ENCODE measurements at regions not wholly inside any gene's neighbourhood (a gene's known extent, or its start where the extent isn't known, plus 50 kb on each side); places are given as distances from the start of the nearest gene placed in this dataset.

GRCh38 chr2:217016796-217017419 lies 157.0 kb upstream of the TNP1 start:
- no peak for DNase-seq
- Mint-ChIP-seq H3K27me3 (peaks cover 26% of the 10 kb centered on the region), H3K27ac (no peak overlapping the region), H3K9me3 (ENCODE audit: low read depth) (no peaks in the 10 kb centered on the region), H3K4me3 (no peak overlapping the region), H3K36me3 (ENCODE audit: low read depth) (no peaks in the 10 kb centered on the region), H3K4me1 (peaks cover 4% of the 10 kb centered on the region)
- peak; percentile 23 for ATAC-seq
- intact Hi-C loops (cut with DNase I, micrococcal nuclease) = no loop called here
- CTCF ChIA-PET = no interaction called here
- POLR2A ChIA-PET = no interaction called here

DNA sequence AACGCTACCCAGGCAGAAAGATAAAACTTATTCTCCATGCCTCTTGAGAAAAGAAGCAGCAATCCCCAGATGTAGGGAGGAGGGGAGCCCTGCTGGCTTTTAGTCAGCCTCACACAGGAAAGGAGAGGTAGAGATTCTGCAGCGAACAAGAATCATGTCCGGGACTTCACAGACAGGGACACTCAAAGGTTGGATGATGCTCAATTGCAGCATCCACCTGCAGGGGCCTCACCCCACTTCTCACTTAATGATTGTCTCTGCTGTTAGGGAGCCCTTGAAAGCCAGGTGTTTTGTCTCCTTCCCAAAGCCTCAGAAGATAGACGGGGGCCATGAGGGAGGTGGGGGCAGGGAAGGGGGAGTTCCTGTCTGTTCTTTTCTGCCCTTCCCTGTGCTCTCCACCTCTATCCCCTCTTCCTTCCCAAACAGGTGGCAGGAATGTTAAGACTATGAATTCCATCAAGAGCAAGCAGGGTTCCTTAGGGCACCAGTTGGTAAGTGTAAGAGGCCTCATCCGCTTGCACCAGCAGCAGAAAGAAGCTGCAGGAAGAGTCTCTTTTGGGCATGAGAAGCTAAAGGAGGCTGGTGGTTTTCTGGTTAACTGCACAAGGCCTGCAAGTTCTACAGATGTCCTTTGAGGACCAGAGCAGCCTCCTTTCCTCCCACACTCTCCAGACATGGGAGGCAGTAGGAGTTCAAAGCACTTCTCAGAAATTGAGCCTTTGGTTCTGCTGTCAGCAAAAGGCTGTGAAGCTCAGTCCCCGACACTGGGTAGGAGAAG lies 154.7 kb upstream of the TNP1 start:
- CTCF ChIA-PET = interaction anchor here (0.7 kb wide), 1 partner anchor 238 kb away, joined by 3 read pairs; no protein-coding TSS in a partner anchor
- POLR2A ChIA-PET = no interaction called here
- no peaks in the 10 kb centered on the region for H3K9me3 Mint-ChIP-seq (ENCODE audit: low read depth)
- H3K4me1 Mint-ChIP-seq = peaks cover 4% of the 10 kb centered on the region
- DNase-seq = no peak
- H3K27ac Mint-ChIP-seq = no peak overlapping the region
- intact Hi-C loops (cut with DNase I, micrococcal nuclease) = no loop called here
- no peak for ATAC-seq
- H3K36me3 Mint-ChIP-seq (ENCODE audit: low read depth) = no peaks in the 10 kb centered on the region
- H3K27me3 Mint-ChIP-seq = peaks cover 28% of the 10 kb centered on the region
- no peak overlapping the region for H3K4me3 Mint-ChIP-seq

DNA sequence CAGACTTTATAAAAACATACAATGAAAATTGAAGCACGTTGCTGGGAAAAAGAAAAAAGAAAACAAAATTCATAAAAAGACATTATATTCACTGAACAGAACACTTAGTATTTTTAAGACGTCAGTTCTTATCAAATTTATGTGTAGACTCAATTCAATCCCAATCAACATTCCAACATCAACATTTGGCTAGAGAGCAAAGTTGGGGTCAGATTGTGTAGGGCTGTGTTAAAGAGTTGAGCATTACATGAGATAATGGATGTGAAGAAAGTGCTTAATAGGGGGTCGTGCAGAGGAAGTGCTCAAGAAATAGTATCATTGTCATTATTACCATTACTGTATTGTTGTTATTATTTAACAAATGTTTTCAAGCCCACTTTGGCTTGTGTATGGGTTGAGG lies 154.1 kb upstream of the TNP1 start:
- intact Hi-C loops (cut with DNase I, micrococcal nuclease) = no loop called here
- no peaks in the 10 kb centered on the region for H3K36me3 Mint-ChIP-seq (ENCODE audit: low read depth)
- H3K4me3 Mint-ChIP-seq = no peak overlapping the region
- DNase-seq (no peak), ATAC-seq (no peak)
- no peak overlapping the region for H3K27ac Mint-ChIP-seq
- CTCF ChIA-PET = no interaction called here
- peaks cover 28% of the 10 kb centered on the region for H3K27me3 Mint-ChIP-seq
- no peaks in the 10 kb centered on the region for H3K9me3 Mint-ChIP-seq (ENCODE audit: low read depth)
- POLR2A ChIA-PET = no interaction called here
- H3K4me1 Mint-ChIP-seq = peaks cover 4% of the 10 kb centered on the region

DNA sequence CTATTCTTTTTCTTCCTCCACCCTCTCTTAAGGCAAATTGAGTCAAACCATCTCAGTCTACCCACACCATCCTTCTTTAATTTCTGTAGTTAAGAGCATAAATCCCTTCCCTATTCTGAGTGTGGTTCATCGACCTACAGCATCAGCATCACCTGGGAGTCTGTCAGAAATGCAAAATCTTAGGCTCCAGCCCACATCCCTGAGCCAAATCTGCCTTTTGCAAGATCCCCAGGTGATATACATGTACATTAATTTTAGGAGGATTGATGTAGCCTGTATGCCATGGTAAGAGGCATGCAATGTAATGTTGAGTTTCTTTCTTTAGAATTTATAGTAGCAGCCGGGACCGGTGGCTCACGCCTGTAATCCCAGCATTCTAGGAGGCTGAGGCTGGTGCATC lies 151.7 kb upstream of the TNP1 start:
- Mint-ChIP-seq H3K27me3 (peaks cover 24% of the 10 kb centered on the region), H3K4me1 (peaks cover 4% of the 10 kb centered on the region), H3K9me3 (ENCODE audit: low read depth) (no peaks in the 10 kb centered on the region), H3K27ac (no peak overlapping the region), H3K36me3 (ENCODE audit: low read depth) (no peaks in the 10 kb centered on the region), H3K4me3 (no peak overlapping the region)
- CTCF ChIA-PET = interaction anchor here (0.6 kb wide), 1 partner anchor 373 kb away, joined by 3 read pairs; no protein-coding TSS in a partner anchor
- intact Hi-C loops (cut with DNase I, micrococcal nuclease) = no loop called here
- POLR2A ChIA-PET = no interaction called here
- DNase-seq = no peak
- ATAC-seq = no peak

DNA sequence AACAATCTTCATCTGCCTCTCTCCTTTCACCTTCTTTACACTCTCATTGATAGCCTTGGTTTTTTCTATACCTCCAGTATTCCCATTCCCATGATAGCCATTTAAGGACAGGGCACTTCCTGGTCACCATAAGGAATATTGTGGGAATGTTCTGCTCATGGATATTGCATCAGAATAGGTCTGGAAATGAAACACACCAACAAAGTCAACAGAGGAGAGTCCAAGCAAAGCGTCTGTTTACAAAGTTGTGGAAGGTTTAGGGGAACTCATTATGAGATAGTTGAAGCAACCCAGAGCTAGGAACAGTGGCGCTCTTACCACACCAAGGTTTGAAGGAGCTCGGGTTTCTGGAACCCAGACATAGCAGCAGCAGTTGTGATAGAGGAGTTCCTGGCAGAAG lies 150.3 kb upstream of the TNP1 start:
- CTCF ChIA-PET = interaction anchor here (0.9 kb wide), 1 partner anchor 18 kb away, joined by 3 read pairs; no protein-coding TSS in a partner anchor
- intact Hi-C loops (cut with DNase I, micrococcal nuclease) = no loop called here
- ATAC-seq = no peak

DNA sequence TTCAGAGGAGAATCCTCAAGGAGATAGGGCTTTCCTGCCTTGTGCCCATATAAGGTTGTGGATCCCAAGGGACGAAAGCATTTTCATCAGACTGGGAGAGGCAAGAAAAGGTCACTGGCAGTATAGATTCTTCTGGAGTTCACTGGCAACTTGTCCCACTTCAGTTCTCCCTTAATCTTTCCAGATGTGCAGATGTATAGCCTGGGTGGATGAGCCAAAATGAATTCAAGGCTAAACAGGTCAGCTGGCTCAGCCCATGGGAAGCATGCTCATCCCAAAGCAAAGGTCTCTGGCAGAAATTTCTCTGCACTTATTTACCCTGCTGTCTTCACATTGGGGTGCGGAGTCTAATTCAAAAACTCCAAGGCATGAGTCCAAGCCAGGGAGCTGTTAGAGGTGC lies 148.9 kb upstream of the TNP1 start:
- H3K4me3 Mint-ChIP-seq = no peak overlapping the region
- H3K27ac Mint-ChIP-seq = no peak overlapping the region
- peaks cover 21% of the 10 kb centered on the region for H3K27me3 Mint-ChIP-seq
- intact Hi-C loops (cut with DNase I, micrococcal nuclease) = no loop called here
- POLR2A ChIA-PET = no interaction called here
- ATAC-seq (no peak), DNase-seq (no peak)
- CTCF ChIA-PET = no interaction called here
- no peaks in the 10 kb centered on the region for H3K36me3 Mint-ChIP-seq (ENCODE audit: low read depth)
- peaks cover 2% of the 10 kb centered on the region for H3K9me3 Mint-ChIP-seq (ENCODE audit: low read depth)
- no peaks in the 10 kb centered on the region for H3K4me1 Mint-ChIP-seq

More for the DNA sequence above, 150.3 kb upstream of the TNP1 start:
- H3K27ac Mint-ChIP-seq = no peak overlapping the region
- no peak for DNase-seq
- no peaks in the 10 kb centered on the region for H3K36me3 Mint-ChIP-seq (ENCODE audit: low read depth)
- POLR2A ChIA-PET = no interaction called here
- H3K27me3 Mint-ChIP-seq = peaks cover 26% of the 10 kb centered on the region
- H3K4me1 Mint-ChIP-seq = peaks cover 4% of the 10 kb centered on the region
- no peaks in the 10 kb centered on the region for H3K9me3 Mint-ChIP-seq (ENCODE audit: low read depth)
- no peak overlapping the region for H3K4me3 Mint-ChIP-seq

DNA sequence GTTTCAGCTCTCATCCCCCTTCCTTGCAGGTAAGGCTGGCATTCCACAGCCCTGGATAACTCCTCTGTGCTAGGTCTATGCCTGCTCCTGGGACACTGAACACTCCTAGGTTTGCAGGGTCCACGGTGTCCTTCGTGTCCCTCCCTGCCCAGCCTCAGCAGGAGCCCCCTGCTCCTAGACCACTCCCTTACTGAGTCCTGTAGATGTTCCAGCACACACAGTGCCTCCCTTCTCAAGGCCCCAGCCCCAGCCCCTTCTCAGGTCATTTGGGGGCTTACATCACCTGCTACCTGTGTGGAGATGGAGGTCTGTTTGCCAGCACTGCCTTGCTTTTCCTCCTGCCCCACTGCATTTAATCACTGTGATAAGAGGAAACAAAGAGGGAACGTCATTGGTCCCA lies 146.4 kb upstream of the TNP1 start:
- Mint-ChIP-seq H3K27me3 (peaks cover 9% of the 10 kb centered on the region), H3K4me3 (no peak overlapping the region), H3K9me3 (ENCODE audit: low read depth) (peaks cover 2% of the 10 kb centered on the region), H3K36me3 (ENCODE audit: low read depth) (no peaks in the 10 kb centered on the region), H3K27ac (no peak overlapping the region), H3K4me1 (no peaks in the 10 kb centered on the region)
- intact Hi-C loops (cut with DNase I, micrococcal nuclease) = no loop called here
- ChIA-PET CTCF (no interaction called here), POLR2A (no interaction called here)
- no peak for ATAC-seq
- no peak for DNase-seq

GRCh38 chr2:217004656-217005055 lies 144.8 kb upstream of the TNP1 start:
- no peak overlapping the region for H3K27ac Mint-ChIP-seq
- ChIA-PET POLR2A (no interaction called here), CTCF (interaction anchor here (1.2 kb wide), 1 partner anchor 137 kb away, joined by 5 read pairs; no protein-coding TSS in a partner anchor)
- H3K4me1 Mint-ChIP-seq = no peaks in the 10 kb centered on the region
- H3K4me3 Mint-ChIP-seq = no peak overlapping the region
- H3K36me3 Mint-ChIP-seq (ENCODE audit: low read depth) = no peaks in the 10 kb centered on the region
- DNase-seq = no peak
- peaks cover 2% of the 10 kb centered on the region for H3K9me3 Mint-ChIP-seq (ENCODE audit: low read depth)
- no peak for ATAC-seq
- intact Hi-C loops (cut with DNase I, micrococcal nuclease) = no loop called here
- peaks cover 9% of the 10 kb centered on the region for H3K27me3 Mint-ChIP-seq

GRCh38 chr2:217001740-217002139 lies 141.9 kb upstream of the TNP1 start:
- intact Hi-C loops (cut with DNase I, micrococcal nuclease) = no loop called here
- no peak overlapping the region for H3K27ac Mint-ChIP-seq
- no peaks in the 10 kb centered on the region for H3K36me3 Mint-ChIP-seq (ENCODE audit: low read depth)
- no peak for ATAC-seq
- H3K9me3 Mint-ChIP-seq (ENCODE audit: low read depth) = peaks cover 2% of the 10 kb centered on the region
- CTCF ChIA-PET = no interaction called here
- no peak overlapping the region for H3K4me3 Mint-ChIP-seq
- no peak for DNase-seq
- peaks cover 6% of the 10 kb centered on the region for H3K27me3 Mint-ChIP-seq
- H3K4me1 Mint-ChIP-seq = no peaks in the 10 kb centered on the region
- POLR2A ChIA-PET = no interaction called here

GRCh38 chr2:217000406-217000805 lies 140.5 kb upstream of the TNP1 start:
- no peak overlapping the region for H3K27ac Mint-ChIP-seq
- intact Hi-C loops (cut with DNase I, micrococcal nuclease) = no loop called here
- no peak for ATAC-seq
- H3K27me3 Mint-ChIP-seq = peaks cover 5% of the 10 kb centered on the region
- POLR2A ChIA-PET = no interaction called here
- no peak overlapping the region for H3K4me3 Mint-ChIP-seq
- H3K4me1 Mint-ChIP-seq = no peaks in the 10 kb centered on the region
- DNase-seq = no peak
- H3K36me3 Mint-ChIP-seq (ENCODE audit: low read depth) = no peaks in the 10 kb centered on the region
- CTCF ChIA-PET = no interaction called here
- peaks cover 2% of the 10 kb centered on the region for H3K9me3 Mint-ChIP-seq (ENCODE audit: low read depth)

DNA sequence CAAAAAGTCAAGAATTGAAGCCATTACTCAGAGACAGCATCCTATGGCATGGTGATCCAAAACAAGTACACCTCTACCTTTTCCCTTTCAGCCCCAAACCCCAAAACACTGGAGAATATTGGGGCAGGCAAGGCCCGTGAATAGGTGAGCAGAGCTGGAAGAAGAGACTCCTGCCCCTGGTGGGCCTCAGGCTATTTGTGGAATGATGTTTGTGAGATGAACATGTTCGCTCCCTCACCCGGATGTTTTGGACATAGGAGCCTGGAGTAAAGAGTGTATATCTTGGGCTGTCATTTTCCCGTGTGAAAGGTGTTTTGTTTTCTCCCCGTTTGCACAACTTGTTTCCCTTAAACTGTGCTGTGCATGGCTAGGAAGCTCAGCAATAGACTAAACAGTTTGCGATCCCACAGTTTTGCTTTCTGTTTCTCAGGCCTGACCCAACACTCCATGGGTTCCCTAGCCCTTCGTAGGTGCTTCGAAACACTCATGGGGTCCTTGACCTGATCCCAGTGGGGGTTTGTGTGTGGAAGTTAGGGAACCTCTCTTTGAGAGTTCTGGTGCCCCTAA lies 136.5 kb upstream of the TNP1 start:
- Mint-ChIP-seq H3K36me3 (ENCODE audit: low read depth) (no peaks in the 10 kb centered on the region), H3K27ac (no peak overlapping the region), H3K4me1 (no peaks in the 10 kb centered on the region), H3K4me3 (no peak overlapping the region), H3K9me3 (ENCODE audit: low read depth) (no peaks in the 10 kb centered on the region), H3K27me3 (peaks cover 5% of the 10 kb centered on the region)
- ChIA-PET POLR2A (no interaction called here), CTCF (no interaction called here)
- DNase-seq (no peak), ATAC-seq (no peak)
- intact Hi-C loops (cut with DNase I, micrococcal nuclease) = no loop called here

DNA sequence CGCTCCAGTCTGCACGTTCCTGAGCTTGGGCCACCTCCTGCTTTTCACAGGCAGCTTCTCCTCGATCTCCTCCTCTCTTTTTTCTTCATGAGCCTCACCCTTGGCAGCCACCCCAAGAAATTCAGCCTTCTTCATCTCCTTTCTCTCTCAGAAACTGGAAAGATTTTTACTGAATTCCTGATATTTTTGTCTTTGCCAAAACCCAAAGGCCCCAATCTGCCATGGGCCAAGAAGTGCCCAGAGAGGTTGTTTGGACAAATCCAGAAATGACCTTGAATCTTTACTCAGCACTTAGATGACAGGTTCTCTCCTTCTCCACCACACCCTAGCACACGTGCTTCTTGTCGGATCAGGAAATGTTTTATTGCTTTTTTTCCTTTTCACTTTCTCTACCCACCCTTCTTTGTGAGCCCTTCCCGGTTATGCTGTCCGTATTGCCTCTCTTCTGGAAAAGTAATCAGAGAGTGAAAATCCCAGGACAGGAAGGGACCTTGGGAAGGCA lies 134.5 kb upstream of the TNP1 start:
- POLR2A ChIA-PET = no interaction called here
- Mint-ChIP-seq H3K36me3 (ENCODE audit: low read depth) (no peaks in the 10 kb centered on the region), H3K27ac (no peak overlapping the region), H3K27me3 (peaks cover 5% of the 10 kb centered on the region), H3K9me3 (ENCODE audit: low read depth) (no peaks in the 10 kb centered on the region), H3K4me3 (no peak overlapping the region), H3K4me1 (no peaks in the 10 kb centered on the region)
- CTCF ChIA-PET = no interaction called here
- DNase-seq (no peak), ATAC-seq (no peak)
- intact Hi-C loops (cut with DNase I, micrococcal nuclease) = no loop called here

Data from activated CD4-positive, alpha-beta T cell treated with anti-CD3 and anti-CD28 coated beads for 36 hours (primary cell).